Endodermal cell (in vitro differentiated cells): ENCODE measurements at regions not wholly inside any gene's neighbourhood (a gene's known extent, or its start where the extent isn't known, plus 50 kb on each side); places are given as distances from the start of the nearest gene placed in this dataset.
A peak's percentile ranks its signal among the peaks of the same experiment; 100 is the strongest.

Source experiments
- DNase-seq: peaks from one replicate; pipeline ENCODE4 v3.0.0-alpha.2; 2017
- H3K27ac ChIP-seq: 2 replicates; pipeline ENCODE4 v1.5.1; 2013; ENCODE audit warnings: mild to moderate bottlenecking, low read depth, low read length, moderate library complexity
- H3K27me3 ChIP-seq: 2 replicates; pipeline ENCODE4 v1.6.1; 2013; ENCODE audit warnings: mild to moderate bottlenecking, low read length, moderate library complexity; ENCODE audit not compliant: insufficient read depth, control insufficient read depth, poor library complexity, severe bottlenecking
- H3K36me3 ChIP-seq: 2 replicates; pipeline ENCODE4 v1.7.0; 2013; ENCODE audit warnings: mild to moderate bottlenecking, low read length, moderate library complexity; ENCODE audit not compliant: control insufficient read depth, insufficient read depth
- H3K4me1 ChIP-seq: one replicate; pipeline ENCODE4 v1.7.0; 2013; ENCODE audit warnings: low read length; ENCODE audit not compliant: control insufficient read depth, insufficient read depth
- H3K4me3 ChIP-seq: 2 replicates; pipeline ENCODE4 v1.5.1; 2013; ENCODE audit warnings: mild to moderate bottlenecking, low read length, moderate library complexity
- H3K9ac ChIP-seq: 2 replicates; pipeline ENCODE4 v1.6.1; 2013; ENCODE audit warnings: mild to moderate bottlenecking, low read length, moderate library complexity; ENCODE audit not compliant: poor library complexity, severe bottlenecking; ENCODE audit errors: extremely low read depth
- H3K9me3 ChIP-seq: 2 replicates; pipeline ENCODE4 v1.6.1; 2013; ENCODE audit warnings: mild to moderate bottlenecking, low read length, moderate library complexity; ENCODE audit not compliant: control insufficient read depth
- H3K27ac Mint-ChIP-seq: 2 replicates; pipeline ENCODE4 v1.8.0; 2020; ENCODE audit warnings: mixed read lengths
- H3K27me3 Mint-ChIP-seq: 2 replicates; pipeline ENCODE4 v1.8.0; 2021; ENCODE audit warnings: mild to moderate bottlenecking, mixed read lengths; ENCODE audit not compliant: insufficient read depth
- H3K36me3 Mint-ChIP-seq: 2 replicates; pipeline ENCODE4 v1.8.0; 2020; ENCODE audit warnings: low read depth, mixed read lengths
- H3K4me1 Mint-ChIP-seq: 2 replicates; pipeline ENCODE4 v1.8.0; 2020; ENCODE audit warnings: mixed read lengths
- H3K4me3 Mint-ChIP-seq: 2 replicates; pipeline ENCODE4 v1.8.0; 2020; ENCODE audit warnings: mild to moderate bottlenecking, moderate library complexity, mixed read lengths
- H3K9me3 Mint-ChIP-seq: 2 replicates; pipeline ENCODE4 v1.8.0; 2020; ENCODE audit warnings: mild to moderate bottlenecking, mixed read lengths
- WGBS, 2 experiments: methylation state at CpG; one replicate each; pipeline versions ENCODE4 v1.1.5 to v1.1.7; 2013; ENCODE audit warnings: missing lambda C conversion rate in 2 of 2, mixed read lengths in 1 of 2; ENCODE audit not compliant: insufficient coverage in 1 of 2, insufficient read length in 1 of 2; 5-methylcytosine and 5-hydroxymethylcytosine counted together
- TF ChIP-seq, protein P1 (sequence below): fragments of 200-600 bp; sonication (generic); conservative IDR thresholded peaks from 2 replicates; pipeline ENCODE4 v1.5.0; 2021; ENCODE audit warnings: antibody characterized with exemption, mild to moderate bottlenecking

DNA sequence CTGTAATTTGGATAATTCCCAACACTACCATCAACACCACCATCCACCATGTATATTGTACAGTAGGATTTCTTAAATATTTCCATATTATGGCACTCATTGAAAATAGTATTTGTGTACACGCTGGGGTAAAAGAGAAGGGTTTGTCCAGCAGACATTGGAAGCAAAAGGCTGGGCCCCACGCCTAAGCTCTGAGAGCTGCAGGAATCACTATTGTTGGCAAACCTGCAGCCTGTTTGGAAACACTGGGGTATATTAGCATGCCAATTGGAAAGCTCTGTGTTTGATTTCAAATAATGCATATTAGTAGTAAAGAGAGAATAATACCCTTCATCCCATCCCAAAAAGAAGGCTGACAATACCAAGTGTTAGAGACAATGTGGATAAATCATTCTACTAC is 81.5 kb upstream of the DPYD start:
- 49 to 77% methylated on average over 2 of the region's 2 CpGs for WGBS, 2 experiments
- Histone ChIP-seq H3K9ac (no peak overlapping the region), H3K4me3 (no peak overlapping the region), H3K27ac (no peak overlapping the region), H3K4me1 (no peaks in the 10 kb centered on the region), H3K36me3 (no peaks in the 10 kb centered on the region), H3K9me3 (no peaks in the 10 kb centered on the region), H3K27me3 (no peaks in the 10 kb centered on the region)
- Mint-ChIP-seq H3K27ac (no peak overlapping the region), H3K36me3 (no peaks in the 10 kb centered on the region), H3K4me1 (no peaks in the 10 kb centered on the region), H3K9me3 (no peaks in the 10 kb centered on the region), H3K4me3 (no peak overlapping the region), H3K27me3 (no peaks in the 10 kb centered on the region)
- no peak for DNase-seq
- TF ChIP-seq, protein P1, sequence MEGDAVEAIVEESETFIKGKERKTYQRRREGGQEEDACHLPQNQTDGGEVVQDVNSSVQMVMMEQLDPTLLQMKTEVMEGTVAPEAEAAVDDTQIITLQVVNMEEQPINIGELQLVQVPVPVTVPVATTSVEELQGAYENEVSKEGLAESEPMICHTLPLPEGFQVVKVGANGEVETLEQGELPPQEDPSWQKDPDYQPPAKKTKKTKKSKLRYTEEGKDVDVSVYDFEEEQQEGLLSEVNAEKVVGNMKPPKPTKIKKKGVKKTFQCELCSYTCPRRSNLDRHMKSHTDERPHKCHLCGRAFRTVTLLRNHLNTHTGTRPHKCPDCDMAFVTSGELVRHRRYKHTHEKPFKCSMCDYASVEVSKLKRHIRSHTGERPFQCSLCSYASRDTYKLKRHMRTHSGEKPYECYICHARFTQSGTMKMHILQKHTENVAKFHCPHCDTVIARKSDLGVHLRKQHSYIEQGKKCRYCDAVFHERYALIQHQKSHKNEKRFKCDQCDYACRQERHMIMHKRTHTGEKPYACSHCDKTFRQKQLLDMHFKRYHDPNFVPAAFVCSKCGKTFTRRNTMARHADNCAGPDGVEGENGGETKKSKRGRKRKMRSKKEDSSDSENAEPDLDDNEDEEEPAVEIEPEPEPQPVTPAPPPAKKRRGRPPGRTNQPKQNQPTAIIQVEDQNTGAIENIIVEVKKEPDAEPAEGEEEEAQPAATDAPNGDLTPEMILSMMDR = no peak

DNA sequence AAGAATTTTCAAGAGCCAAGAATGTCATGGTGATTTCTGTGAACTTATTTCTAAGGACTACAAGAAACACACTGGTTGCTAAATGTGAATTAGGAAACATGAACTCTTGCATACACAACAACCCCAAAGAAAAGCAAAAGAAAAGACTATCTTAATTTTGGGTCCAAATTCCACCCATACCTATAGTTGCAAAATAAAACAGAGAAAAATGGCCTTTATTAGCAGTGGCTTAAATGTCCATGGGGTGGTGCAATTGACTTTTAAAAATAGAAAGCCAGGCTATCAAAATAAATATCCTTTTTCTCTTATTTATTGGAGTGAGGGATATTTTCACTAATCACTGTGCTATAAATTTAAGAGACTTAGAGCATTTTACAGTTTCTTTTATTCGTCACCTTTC is 80.9 kb upstream of the DPYD start:
- no peaks in the 10 kb centered on the region for H3K36me3 Mint-ChIP-seq
- no peak overlapping the region for H3K4me3 Mint-ChIP-seq
- H3K36me3 ChIP-seq = no peaks in the 10 kb centered on the region
- H3K9me3 Mint-ChIP-seq = no peaks in the 10 kb centered on the region
- no peaks in the 10 kb centered on the region for H3K4me1 Mint-ChIP-seq
- TF ChIP-seq, protein P1 = peak; percentile 38
- H3K4me3 ChIP-seq = no peak overlapping the region
- 71% methylated on average over 1 of the region's 1 CpG; no CpG with 5 or more reads in 1 of the 2 experiments for WGBS, 2 experiments
- H3K9ac ChIP-seq = no peak overlapping the region
- no peaks in the 10 kb centered on the region for H3K27me3 Mint-ChIP-seq
- H3K27me3 ChIP-seq = no peaks in the 10 kb centered on the region
- no peak overlapping the region for H3K27ac Mint-ChIP-seq
- H3K27ac ChIP-seq = no peak overlapping the region
- no peaks in the 10 kb centered on the region for H3K9me3 ChIP-seq
- DNase-seq = no peak
- no peaks in the 10 kb centered on the region for H3K4me1 ChIP-seq

DNA sequence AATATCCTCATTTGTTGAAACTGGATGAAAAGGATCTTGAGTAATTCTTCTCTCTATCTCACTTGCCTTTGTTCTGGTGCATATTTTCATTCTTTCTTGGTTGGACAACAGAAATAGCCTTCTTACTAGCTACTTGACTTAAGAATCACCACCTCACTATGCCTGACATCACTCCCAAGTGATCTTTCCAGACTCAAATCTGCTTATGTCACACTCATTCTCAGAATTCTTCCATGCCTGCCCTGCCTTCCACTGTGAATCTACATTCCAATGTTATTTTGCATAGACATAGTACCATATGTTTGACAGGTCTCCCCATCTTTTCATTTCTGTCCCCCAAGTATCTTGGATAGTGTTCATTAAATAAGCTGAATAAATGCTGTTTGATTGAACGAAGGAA is 78.5 kb upstream of the DPYD start:
- no peaks in the 10 kb centered on the region for H3K36me3 Mint-ChIP-seq
- TF ChIP-seq, protein P1 = no peak

More for the DNA sequence above, 78.5 kb upstream of the DPYD start:
- Mint-ChIP-seq H3K9me3 (no peaks in the 10 kb centered on the region), H3K27ac (no peak overlapping the region), H3K4me1 (no peaks in the 10 kb centered on the region), H3K4me3 (no peak overlapping the region), H3K27me3 (no peaks in the 10 kb centered on the region)
- DNase-seq = no peak
- H3K27ac ChIP-seq = no peak overlapping the region
- no peaks in the 10 kb centered on the region for H3K27me3 ChIP-seq
- 86% methylated on average over 1 of the region's 1 CpG; no CpG with 5 or more reads in 1 of the 2 experiments for WGBS, 2 experiments
- H3K36me3 ChIP-seq = no peaks in the 10 kb centered on the region
- H3K9ac ChIP-seq = no peak overlapping the region
- no peak overlapping the region for H3K4me3 ChIP-seq
- H3K9me3 ChIP-seq = no peaks in the 10 kb centered on the region
- H3K4me1 ChIP-seq = no peaks in the 10 kb centered on the region
